GM19455 (cell line): ENCODE measurements at regions not wholly inside any gene's neighbourhood (a gene's known extent, or its start where the extent isn't known, plus 50 kb on each side); places are given as distances from the start of the nearest gene placed in this dataset.
"Not testable (repeated sequence)": the region's sequence is repeated elsewhere in the genome, so short reads cannot be mapped to it uniquely, and the experiment has no call there.

Experiments
- ATAC-seq: cut with Tn5 transposase; IDR thresholded peaks from one replicate; pipeline ENCODE4 v1.9.1; 2021; ENCODE audit not compliant: unreplicated experiment

- no peak for ATAC-seq
Observed at GRCh38 chr12:124654666-124655047, 87.2 kb upstream of the NCOR2 start.

DNA sequence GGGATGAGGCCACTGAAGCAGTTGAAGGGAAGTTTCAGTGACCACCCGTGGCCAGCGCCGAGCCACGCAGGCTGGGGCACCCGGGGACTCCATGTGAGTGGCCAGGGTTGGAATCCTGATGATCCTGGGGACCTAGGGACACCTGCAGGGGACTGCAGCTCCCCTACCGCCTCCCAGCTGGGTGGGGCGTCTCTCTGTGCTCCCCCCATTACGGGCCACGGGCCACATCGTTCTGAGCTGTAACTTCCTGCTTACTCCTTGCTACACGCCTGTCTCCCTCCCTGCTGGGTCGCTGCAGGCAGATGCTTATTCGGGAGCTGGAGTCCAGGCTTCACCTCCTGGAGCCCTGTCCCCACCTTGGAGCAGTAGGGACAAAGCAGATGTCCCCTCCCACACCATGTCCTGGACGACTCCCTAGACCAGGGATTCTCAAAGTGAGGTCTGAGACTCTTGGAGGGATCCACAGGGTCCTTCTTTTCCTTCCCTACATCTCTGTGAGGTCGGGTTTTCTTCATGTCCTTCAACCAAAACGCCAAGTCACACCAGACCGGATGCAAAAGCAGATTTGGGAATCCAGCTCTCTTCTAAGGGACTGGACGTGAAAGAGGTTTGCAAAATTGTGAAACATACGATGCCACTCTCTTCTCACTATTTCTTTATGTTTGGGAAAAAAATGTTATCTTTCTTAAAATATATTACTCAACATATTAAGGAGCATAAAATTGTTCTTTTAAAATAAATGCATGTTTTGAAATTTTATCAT is 85.9 kb upstream of the NCOR2 start:
- ATAC-seq, result no peak

- ATAC-seq, result no peak
Observed at GRCh38 chr12:124652661-124653060, 85.2 kb upstream of the NCOR2 start.

- no peak for ATAC-seq
Observed at GRCh38 chr12:124651516-124652273, 84.3 kb upstream of the NCOR2 start.

DNA sequence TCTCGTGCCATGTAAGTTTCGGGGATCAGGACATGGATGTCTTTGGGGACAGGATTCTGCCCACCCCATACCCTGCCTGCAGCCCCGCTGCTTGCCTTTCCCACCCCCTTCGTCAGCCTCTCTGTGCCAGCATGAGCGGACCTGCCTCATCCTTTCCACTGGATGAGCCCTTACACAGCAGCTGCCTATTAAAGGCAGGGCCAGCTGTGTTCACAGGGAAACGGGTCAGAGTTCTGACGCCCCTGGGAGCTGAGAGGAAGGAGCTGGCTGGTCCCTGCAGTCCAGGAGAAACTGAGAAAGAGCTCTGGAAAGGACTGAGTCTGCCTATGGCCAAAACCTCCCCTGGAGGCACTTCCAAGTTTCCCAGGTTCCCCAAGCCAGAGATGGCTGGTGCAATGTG is 83.5 kb upstream of the NCOR2 start:
- no peak for ATAC-seq

DNA sequence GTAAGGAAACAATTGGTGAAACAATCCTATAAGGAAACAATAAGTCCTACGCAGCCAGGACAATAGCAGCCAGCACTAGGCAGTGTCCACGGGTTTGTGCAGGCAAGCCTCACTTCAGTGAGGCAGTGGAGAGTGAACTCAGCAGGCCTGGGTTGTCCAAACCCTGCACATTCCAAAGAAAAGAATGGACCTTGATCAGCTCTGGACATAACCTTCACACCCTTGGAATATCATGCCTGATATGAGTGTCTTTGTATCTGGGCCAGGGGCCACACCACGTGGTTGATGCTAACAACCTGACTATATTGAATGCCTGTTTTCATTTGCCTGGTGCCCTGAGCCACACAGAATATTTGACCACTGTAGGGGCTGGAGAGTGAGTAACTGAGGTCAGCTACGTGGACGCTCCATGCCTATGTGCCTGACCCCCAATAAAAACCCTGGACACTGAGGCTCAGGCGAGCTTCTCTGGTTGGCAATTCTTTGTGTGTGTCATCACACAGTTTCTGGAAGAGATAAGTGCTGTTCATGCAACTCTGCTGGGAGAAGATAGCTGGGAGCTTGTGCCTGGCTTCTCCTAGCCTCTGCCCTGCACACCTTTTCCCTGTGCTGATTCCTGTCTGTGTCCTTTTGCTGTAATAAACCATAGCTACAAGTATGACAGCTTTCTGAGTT is 81.4 kb upstream of the NCOR2 start:
- no peak for ATAC-seq

GRCh38 chr12:124647316-124647715 is 79.9 kb upstream of the NCOR2 start:
- no peak for ATAC-seq

GRCh38 chr12:124646385-124647230 is 79.2 kb upstream of the NCOR2 start:
- no peak for ATAC-seq

- no peak for ATAC-seq
Observed at GRCh38 chr12:124645530-124646244, 78.3 kb upstream of the NCOR2 start.

GRCh38 chr12:124643768-124644167 is 76.4 kb upstream of the NCOR2 start:
- not testable (repeated sequence) for ATAC-seq

- no peak for ATAC-seq
Observed at GRCh38 chr12:124642105-124642504, 74.7 kb upstream of the NCOR2 start.

- no peak for ATAC-seq
Observed at GRCh38 chr12:124641591-124641990, 74.2 kb upstream of the NCOR2 start.

DNA sequence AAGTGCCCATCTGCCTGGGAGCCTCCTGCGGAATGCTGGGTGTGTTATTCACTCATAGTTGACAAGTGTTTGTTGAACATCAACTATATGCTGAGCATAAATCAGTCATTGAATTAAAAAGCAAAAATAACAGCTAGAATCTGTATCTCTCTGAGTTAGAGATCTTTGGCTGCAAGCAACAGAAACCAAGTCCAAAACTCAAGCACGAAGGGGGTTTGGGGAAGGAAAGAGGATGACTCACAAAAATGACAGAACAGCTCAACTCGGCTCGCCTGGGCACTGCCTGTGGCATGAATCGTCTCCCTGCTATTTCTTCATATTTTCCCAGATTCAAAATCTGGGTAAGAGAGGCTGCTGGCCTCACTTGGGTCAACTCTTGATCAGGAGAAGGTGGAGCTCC is 72.6 kb upstream of the NCOR2 start:
- ATAC-seq, result no peak

GRCh38 chr12:124639122-124639806 is 71.9 kb upstream of the NCOR2 start:
- no peak for ATAC-seq

GRCh38 chr12:124637581-124637981 is 70.2 kb upstream of the NCOR2 start:
- no peak for ATAC-seq

GRCh38 chr12:124637163-124637562 is 69.8 kb upstream of the NCOR2 start:
- ATAC-seq, result no peak

DNA sequence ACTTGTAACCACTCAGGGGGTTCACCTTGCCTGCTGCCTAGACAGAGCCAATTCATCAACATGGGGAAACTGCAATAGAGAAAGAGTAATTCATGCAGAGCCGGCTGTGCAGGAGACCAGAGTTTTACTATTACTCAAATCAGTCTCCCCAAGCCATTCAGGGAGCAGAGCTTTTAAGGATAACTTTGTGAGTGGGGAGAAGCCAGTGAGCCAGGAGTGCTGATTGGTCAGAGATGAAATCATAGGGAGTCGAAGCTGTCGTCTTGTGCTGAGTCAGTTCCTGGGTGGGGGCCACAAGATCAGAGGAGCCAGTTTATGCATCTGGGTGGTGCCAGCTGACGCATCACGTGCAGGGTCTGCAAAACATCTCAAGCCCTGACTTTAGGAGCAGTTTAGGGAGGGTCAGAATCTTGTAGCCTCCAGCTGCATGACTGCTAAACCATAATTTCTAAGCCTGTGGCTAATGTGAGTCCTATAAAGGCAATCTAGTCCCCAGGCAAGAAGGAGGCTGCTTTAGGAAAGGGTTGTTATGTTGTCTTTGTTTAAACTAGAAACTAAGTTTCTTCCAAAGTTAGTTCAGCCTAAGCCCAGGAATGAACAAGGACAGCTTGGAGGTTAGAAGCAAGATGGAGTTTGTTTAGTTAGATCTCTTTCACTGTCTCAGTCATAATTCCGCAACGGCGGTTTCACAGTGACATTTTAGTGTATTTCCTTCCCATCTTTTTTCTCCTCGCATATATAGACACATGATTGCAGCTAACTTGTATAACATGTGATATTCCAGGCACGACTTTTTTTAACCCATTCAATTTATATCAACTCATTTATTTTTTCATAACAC is 68.9 kb upstream of the NCOR2 start:
- ATAC-seq, result no peak

DNA sequence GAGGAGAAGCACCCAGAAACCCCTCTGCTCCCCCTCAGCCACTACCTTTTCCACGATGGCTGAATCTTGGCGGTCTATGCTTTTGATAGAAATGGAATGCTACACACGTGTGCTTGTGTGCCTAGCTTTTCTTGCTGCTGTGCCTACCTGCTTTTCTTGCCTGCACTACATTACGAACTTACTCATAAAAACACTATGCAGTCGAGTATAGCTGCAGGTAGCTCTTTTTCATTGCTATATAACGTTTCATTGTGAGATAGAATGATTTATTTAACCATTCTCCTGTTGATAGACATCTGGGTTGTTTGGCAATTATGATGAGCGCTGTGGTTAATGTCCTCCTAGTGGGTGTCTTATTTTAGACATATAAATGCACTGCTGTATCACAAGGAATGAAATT is 67.9 kb upstream of the NCOR2 start:
- no peak for ATAC-seq
